ENCODE measurements at regions not wholly inside any gene's neighbourhood (a gene's known extent, or its start where the extent isn't known, plus 50 kb on each side); places are given as distances from the start of the nearest gene placed in this dataset.
"Not testable (repeated sequence)": the region's sequence is repeated elsewhere in the genome, so short reads cannot be mapped to it uniquely, and the experiment has no call there.

DNA sequence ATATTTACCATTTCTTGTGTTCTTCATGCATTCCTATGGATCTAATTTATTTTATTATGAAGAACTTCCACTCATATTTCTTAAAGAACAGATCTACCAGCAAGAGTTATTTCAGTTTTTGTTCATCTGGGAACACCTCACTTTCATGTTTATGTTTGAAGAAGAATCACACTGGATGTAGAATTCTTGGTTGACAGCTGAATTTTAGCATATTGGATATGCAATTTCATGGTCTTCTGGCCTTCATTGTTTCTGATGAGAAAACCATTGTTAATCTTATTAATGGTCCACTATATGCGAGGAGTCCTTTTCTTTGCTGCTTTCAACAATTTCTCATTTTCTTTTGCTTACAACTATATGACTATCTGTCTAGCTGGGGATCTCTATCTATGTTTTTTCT lies 189.2 kb downstream of the UXS1 start:
- no peak for DNase-seq

DNA sequence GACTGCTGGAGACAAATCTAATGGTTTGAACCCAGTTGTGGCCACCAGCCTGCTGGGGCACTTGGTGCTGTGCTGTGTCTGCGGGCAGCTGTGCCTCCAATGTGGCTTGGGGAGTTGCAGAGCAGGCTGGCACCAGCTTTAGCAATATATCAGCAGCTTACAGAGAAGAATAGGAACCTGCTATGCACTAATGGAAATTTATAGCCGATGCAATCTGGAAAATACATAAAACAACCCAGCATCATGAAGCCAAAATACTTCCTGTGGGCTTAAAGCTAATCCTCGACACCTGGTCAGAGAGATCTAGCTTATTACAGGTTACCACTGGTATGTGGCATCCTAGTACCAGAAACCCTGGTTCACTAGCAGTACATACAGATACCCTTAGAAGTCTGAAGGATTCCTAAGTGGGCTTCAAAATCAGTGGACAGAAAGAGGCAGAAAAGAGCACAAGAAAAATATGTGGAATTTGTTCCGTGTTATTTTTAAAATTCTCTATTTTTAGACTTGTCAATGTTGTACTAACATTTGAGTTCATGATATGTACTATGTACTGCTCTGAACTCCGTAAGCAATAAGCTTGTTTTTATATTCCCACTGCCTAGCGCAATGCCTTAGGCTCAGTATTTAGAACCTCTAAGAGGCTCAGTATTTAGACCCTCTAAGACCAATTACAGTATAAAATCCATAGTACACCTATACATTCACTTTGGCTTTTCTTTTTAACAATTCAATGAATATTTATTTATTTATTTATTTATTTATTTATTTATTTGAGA lies 194.7 kb downstream of the UXS1 start:
- DNase-seq: no peak

DNA sequence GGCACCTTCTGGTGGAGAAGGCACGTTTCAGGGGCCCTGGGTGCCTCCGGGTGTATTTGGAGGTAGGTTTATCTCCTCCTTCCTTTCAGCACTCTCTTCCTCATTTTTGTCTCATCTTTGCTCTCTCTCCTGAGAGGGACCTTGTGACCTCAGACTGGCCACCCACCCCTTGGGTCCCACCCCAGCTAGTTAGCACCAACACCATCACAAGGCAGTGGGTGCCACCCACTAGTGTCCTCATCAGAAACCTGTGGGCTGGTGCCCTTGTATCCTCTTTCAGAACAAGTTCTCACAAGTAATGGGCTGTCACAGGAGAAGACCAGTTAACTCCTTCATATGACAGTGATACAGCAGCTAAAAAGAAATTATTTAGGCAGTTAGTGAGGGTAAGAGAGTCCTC lies 196.4 kb downstream of the UXS1 start:
- DNase-seq: no peak

DNA sequence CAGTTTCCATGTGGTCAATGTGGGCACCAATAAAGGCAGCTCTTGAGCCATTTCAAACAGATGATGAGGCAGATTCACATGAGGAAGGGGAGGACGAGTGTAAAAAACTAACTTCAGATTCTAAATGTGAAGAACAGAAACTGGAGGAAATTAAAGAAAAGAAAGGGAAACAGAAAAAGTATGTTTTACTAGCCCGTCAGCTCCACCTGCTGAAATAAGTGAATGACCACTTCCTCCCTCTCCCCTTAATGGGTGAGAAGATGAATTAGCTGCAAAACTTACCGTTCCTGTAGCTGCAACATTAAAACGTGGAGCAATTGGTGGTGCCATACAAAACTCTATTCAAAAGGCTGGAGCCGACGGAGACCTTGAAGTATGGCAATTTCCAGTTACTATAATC lies 203.5 kb downstream of the UXS1 start:
- DNase-seq: no peak

DNA sequence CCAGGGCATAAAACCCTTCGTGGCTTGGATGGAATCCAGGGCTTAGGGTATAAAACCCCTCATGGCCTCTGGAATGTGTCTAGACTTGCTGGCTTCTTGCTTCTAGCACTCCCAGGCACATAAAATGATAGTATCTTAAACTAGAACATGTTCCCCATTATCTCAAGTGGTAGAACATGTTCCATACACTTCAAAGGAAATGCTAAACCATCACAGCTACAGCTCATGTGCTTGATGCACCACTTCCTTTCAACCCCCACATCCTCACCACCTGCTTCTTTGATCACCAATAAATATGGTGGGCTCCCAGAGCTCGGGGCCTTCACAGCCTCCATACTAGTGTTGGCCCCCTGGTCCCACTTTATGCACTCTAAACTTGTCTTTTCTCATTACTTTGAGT lies 204.3 kb downstream of the UXS1 start:
- DNase-seq: not testable (repeated sequence)

DNA sequence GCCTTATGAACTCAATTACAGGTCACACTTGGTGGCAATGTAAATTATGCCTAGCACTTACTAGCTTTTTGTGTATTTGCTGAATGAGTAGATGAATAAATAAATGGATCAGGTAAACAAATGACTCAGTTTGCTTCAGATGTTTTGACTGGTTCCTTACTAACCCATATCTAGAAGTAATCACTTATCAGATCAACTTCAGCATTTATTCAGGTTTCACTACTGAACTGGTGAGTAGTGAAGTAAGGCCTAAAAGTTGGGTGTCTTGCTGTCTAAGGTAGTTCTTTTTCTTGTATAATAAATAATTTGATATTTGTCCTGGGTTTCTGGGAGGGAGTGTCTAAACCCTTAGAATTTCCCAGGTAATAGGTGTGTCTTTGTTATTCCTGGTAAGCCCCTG lies 205.0 kb downstream of the UXS1 start:
- DNase-seq: no peak

DNA sequence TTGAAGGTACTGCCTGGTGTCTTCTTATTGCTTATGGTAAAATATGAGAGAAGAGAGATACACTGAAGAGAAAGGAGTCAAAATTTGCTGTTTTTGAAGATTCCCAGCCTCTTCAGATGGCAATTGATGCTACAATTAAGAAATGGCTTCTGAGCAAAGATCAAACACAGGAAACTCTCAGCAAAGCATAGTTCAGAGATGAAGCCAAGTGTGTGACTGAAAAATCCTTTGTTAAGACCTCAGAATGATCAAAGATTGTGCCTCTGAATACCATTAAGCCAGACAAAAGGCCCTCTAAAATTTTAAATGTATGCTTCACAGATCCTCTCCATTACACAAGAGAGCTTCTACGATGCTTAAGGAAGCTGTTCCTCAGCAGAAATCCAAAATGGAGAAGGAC lies 216.3 kb downstream of the UXS1 start:
- no peak for DNase-seq

DNA sequence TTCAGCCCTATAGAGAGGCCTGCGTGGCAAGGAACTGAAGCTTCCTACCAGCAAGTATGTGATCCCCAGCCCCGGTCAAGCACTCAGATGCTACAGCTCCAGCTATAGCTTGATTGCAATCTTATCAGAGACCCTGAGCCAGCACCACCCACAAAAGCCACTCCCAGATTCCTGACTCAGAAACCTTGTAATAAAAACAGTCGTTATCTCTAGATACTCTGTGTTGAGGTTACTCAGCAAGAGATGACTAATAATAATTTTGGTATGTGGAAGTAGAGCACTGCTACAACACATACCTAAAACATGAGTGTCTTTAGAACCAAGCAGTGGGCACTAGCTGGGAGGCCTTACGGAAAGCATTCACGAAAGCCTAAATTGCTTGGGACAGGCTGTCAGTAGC lies 216.9 kb downstream of the UXS1 start:
- peak; percentile 47 for DNase-seq

DNA sequence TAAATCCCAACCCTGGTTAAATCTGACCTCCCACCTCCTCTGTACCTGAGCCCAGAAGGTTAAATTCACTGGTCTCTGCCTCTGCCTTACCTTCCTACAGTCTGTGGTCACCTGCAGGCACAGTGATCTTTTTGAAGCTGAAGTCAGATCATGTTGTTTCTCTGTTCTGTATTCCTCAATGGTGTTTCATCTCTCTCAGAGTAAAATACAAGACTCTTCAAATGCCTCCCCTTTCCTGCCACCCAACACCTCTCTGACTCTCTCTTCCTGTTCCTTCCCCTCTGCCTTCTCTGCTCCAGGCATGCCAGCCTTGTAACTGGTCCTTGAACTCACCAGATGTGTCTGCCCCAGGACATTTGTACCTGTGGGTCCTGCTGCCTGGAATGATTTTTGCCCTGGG lies 219.3 kb downstream of the UXS1 start:
- no peak for DNase-seq

DNA sequence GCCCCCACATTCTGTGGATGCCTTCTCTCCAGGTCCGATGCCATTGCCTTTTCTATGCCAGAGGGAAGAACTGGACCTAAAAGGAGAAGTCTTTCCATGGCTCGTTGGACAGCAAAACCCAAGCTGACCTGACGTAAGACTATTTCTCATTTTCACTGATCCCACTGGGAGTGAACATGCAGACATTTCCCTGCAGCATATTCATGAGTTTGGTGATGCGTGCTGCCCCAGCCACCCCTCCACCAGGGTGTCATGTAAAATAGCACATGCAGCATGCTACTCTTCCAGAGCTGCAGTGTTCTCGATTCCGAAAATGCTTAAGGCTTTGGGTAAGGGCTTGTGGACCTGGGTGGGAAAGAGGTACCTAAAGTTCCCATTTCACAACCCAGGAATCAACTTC lies 221.2 kb downstream of the UXS1 start:
- DNase-seq: no peak

DNA sequence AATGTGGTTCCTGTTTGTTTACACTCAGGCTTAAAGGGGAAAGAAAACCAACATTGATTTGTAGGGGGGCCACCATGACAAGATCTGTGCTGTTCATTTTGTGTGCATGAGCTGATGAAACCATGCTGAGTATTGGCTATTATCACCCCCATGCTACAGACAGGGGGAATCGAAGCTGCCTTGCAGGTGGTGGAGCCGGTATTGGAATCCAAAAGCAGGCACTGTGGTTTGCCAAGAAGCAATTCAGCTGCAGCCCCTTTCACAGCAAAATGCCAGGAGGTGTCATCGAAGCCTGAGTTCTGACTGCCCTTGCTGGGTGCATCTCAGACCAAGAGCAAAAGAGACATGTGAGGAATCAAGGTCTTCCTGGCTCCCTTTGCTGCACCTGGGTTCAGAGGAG lies 221.9 kb downstream of the UXS1 start:
- DNase-seq: no peak

DNA sequence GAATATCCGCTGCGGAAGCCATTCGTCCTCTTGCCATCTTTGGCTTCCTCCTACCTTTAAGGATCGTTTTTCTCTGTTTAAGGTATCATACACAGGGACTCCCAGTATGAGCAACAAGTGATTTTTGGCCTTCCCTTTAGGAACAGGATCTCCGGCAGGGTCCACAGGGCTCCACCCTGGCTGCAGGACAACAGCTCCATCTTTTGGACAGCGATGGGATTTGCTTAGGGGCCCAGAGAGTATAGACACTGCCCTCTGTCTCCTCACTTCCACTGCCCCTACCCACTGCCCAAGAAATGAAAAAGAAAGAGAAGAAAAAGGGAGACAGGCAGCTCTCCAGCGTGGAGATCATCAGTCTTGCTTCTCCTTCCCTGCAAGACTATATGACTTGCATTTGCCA lies 224.5 kb downstream of the UXS1 start:
- DNase-seq: no peak

DNA sequence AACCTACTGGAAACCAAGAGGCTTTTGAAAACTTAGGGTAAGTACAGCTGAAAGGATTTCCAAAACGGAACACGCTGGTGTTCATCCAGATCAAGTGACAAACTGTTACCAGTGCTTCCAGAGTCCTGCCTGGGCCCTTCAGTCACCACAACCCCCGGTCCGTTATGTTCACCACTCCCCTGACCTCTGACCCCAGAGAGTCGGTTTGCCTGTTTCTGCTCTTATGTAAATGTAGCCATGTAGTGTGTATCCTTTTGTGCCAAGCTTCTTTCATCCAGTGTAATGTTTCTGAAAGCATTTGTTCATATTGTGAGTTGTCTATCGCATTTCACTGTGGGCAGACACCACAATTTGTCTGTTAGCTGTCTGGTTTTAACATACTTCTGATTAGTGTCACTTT lies 217.5 kb downstream of the NCK2 start:
- no peak for DNase-seq

DNA sequence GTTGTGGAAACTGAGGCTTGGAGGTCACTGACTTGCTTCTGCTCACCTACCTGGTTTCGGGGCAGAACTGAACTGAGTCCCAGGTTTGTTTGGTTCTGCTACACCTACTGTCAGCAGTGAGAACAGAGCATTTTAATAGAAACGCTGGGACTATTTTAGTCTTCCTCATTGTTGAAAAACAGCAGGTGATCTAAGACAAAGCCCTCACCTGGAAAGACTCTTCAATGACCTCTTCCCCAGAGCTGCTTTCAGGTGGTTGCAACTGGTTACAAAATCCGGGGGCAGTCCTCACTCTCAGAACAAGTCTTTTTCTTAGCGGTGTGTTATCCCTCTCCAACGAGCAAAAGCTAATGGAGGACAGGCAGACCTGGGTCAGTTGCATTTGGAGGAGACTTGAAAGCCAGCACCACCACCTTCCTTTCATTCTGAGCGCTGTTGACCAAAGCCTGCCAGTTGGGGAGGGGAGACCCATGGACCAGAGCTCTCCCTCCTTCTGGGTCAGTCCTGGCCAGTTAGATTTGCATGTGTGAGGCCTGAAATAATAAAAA lies 217.0 kb downstream of the NCK2 start:
- DNase-seq: no peak

DNA sequence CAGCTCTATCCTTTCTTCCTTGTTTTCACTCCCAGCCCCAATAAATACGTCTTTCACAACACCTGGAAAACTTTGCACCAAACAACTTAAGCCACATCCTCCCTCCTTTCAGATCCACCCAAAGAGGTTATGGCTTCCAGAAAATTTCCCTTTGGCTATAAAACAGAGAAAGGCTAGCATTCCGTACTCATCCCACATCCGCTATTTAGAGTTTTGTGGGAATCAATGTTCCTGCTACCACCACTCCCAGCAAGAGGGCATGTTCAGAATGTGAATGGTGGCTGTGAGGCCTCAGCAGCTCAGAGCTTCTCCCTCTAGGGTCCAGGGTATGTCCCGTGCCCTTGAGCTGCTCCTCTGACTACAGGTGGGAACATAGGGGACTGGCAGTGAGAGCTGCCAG lies 214.6 kb downstream of the NCK2 start:
- DNase-seq: no peak

DNA sequence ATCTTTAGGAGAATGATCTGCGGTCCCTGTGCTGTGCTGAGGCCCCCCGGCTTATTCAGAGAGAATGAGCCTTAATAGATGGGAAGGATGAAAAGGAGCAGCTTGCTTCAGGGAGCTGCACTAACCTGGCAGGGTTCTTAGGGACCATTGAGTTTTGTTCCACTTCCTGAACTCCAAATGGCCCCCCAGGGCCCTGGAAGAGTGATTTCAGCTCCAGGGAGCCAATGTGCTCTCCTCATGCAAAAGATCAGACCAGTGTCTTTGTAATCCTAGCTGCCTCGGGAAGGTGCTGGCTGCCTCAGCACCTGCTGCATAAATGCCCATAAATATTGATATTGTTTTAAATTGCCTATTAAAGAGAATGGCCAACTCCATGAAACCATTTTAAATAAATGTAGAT lies 210.2 kb downstream of the NCK2 start:
- DNase-seq: no peak

DNA sequence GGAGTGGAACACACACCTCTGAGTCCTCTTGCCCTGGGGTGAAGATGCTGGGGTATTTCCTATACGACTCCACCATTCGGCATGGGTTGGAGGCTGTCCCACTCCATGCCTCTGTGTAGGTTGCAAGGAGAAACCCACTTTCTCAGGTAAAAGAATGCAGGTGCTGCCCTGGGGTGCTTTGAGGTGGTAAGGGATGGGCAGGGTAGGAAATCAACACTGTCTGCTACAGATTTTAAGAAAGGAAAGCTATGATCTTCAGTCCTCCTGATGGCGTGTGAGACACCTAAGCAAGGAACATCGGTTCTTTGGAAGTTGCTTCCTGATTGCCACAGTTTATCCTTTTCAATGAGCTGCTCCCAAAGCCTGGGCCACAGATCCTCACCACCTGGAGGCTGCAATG lies 209.2 kb downstream of the NCK2 start:
- DNase-seq: no peak

DNA sequence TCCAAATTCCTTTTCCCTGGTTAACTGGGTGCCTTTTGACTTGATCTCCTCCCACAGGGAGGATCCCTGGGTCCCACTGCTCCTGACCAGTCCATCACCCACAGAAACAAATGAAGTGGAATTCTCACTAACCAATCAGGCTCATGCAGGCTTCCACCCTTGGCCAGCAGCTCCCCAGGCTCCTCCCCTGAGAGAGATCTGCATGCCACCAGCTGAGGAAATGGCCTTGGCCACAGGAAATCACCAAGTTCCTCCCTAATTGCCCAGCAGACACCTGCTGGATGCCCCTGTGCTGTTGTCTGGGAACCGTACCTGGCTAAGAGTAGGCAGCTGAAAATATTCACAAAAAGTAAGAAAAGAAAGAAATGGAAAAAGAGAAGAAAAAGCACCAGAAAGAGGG lies 207.4 kb downstream of the NCK2 start:
- DNase-seq: no peak

DNA sequence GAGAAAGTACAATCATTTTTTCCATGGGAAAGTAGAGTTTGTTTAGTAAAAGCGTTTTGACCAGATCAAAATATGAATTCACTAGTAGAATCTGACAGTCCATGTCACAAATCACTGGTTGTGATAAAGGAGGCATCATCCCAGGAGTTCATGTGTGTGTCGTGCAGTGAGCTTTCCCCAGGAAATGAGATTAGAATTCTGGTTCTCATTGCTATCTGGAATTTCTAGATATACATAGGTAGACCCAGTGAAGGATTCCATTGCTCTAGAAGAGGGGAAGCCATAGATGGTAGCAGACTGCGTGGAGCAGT lies 206.6 kb downstream of the NCK2 start:
- no peak for DNase-seq

DNA sequence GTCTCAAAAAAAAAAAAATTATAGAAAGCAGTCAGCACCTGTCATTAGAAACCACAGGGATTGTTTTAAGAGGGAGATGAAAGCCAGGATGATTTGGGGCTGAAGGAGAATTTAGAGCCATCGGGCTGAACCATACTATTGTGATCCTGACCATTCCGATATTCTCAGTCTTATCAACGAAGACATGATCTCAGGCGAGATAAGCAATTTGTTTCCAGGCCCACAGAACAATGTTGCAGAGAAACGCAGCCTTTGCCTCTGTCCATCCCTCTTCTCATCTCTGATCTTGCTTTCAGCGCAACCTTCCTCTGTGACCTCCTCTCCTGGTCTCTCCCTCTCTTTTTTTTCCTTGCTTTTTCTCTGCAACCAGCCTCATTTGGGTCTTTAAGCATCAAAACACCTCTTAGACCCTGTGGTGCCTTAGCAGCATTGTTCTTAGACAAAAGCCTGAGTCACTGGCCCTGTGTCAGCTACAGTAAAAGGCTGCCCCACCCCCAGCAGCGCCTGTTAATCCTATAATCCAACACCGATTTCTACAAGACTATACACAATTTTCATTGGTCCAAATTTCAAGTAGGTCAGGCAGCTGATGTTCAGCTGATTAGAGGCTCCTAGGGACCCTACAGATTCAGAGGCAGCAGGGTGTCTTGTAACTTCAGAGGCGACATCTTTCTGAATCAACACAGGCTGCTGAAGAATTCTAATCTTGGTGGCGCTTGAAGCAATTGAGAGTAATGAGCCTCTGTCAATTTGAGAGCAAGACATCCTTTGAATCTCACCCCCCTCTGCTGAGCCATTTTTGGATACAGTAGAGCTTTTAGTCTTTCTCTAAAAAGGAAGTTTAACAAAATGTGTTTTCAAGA lies 206.0 kb downstream of the NCK2 start:
- DNase-seq: peak; percentile 15

DNA sequence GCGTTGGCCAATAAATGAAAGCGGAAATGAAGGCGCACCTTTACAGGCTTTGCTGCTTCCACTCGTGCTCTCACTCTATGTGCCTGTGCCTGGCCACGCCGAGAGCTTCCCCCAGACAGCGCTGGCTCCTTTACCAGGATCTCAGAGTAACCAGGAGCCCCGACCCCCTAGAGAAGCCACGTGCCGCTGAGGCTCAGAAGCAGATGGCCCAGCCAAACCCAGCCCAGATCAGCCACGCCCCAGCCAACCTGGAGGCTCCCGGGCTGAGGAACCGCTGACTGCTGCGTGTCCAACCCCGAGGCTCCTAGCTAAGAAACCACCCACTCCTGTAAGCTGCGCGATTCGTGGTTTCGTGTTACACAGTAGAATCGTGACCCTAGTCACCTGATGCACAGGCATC lies 199.3 kb downstream of the NCK2 start:
- DNase-seq: no peak

Measured in activated naive CD4-positive, alpha-beta T cell treated with anti-CD3 and anti-CD28 coated beads, Interleukin-2, amount 50 U/mL, for 16 hours (primary cell).